ENCODE measurements at regions not wholly inside any gene's neighbourhood (a gene's known extent, or its start where the extent isn't known, plus 50 kb on each side); places are given as distances from the start of the nearest gene placed in this dataset.

DNA sequence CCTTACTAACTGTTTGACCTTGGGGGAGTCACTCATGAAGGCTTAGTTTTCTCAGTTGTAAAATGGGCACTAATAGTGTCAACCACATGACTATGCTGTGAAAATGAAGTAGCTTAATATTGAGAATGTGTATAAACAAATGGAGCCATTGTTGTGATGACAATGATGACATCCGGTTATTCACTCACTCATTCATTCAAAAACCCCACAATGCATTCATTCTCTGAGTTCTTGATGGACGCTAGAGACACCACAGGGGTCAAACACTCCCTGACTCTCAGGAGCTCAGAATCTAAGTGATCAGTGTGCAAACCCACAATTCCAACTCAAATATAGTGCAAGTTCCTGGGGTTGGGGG lies 138.9 kb downstream of the FOXD2 start:
- dilution Hi-C loops (cut with MboI; ENCODE audit: extremely low pct_ligation_motif_present, low sequenced_read_pairs): no loop called here
- Histone ChIP-seq H3K4me2 (ENCODE audit: control insufficient read depth, extremely low read depth, insufficient read depth, low read depth, low read length) (no peak overlapping the region), H3K27me3 (ENCODE audit: control insufficient read depth, extremely low read depth, insufficient read depth, low read length) (no peaks in the 10 kb centered on the region), H3K9me3 (ENCODE audit: control insufficient read depth, low read depth, low read length) (no peaks in the 10 kb centered on the region), H3K9me1 (ENCODE audit: control insufficient read depth, extremely low read depth, insufficient read depth, low read length) (no peaks in the 10 kb centered on the region), H3K36me3 (ENCODE audit: control insufficient read depth in 2 of 2, extremely low read depth in 1 of 2, insufficient read depth in 2 of 2, low read length in 2 of 2) (no peaks in the 10 kb centered on the region), H3K27ac (ENCODE audit: control insufficient read depth, insufficient read depth, low read length) (no peak overlapping the region), H3K4me1 (ENCODE audit: control insufficient read depth, extremely low read depth, insufficient read depth, low read length) (no peaks in the 10 kb centered on the region), H3K79me2 (ENCODE audit: control insufficient read depth, insufficient read depth, low read length) (no peaks in the 10 kb centered on the region), H3K9ac (ENCODE audit: control insufficient read depth, extremely low read depth, insufficient read depth, low read length) (no peak overlapping the region), H4K20me1 (ENCODE audit: control insufficient read depth, extremely low read depth, insufficient read depth, low read length) (no peaks in the 10 kb centered on the region), H3K4me3 (ENCODE audit: control insufficient read depth in 2 of 3, extremely low read depth in 1 of 3, insufficient read depth in 2 of 3, low read depth in 1 of 3, low read length in 3 of 3) (no peak overlapping the region), H2AFZ (ENCODE audit: control insufficient read depth, low read length) (no peak overlapping the region)
- DNase-seq (ENCODE audit: low read depth, low spot score) (no peak), FAIRE-seq (no peak)
- TF ChIP-seq, protein P1, sequence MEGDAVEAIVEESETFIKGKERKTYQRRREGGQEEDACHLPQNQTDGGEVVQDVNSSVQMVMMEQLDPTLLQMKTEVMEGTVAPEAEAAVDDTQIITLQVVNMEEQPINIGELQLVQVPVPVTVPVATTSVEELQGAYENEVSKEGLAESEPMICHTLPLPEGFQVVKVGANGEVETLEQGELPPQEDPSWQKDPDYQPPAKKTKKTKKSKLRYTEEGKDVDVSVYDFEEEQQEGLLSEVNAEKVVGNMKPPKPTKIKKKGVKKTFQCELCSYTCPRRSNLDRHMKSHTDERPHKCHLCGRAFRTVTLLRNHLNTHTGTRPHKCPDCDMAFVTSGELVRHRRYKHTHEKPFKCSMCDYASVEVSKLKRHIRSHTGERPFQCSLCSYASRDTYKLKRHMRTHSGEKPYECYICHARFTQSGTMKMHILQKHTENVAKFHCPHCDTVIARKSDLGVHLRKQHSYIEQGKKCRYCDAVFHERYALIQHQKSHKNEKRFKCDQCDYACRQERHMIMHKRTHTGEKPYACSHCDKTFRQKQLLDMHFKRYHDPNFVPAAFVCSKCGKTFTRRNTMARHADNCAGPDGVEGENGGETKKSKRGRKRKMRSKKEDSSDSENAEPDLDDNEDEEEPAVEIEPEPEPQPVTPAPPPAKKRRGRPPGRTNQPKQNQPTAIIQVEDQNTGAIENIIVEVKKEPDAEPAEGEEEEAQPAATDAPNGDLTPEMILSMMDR (optimal IDR thresholded peaks at IDR 0.05 in 1 of 3, IDR thresholded peaks at IDR 0.05 in 1 of 3, conservative IDR thresholded peaks at IDR 0.05 in 1 of 3; ENCODE audit: extremely low read depth in 1 of 3, insufficient read depth in 2 of 3, low read length in 3 of 3): no peak
- TF ChIP-seq EZH2 (IDR thresholded peaks at IDR 0.05; ENCODE audit: low read length): no peak

DNA sequence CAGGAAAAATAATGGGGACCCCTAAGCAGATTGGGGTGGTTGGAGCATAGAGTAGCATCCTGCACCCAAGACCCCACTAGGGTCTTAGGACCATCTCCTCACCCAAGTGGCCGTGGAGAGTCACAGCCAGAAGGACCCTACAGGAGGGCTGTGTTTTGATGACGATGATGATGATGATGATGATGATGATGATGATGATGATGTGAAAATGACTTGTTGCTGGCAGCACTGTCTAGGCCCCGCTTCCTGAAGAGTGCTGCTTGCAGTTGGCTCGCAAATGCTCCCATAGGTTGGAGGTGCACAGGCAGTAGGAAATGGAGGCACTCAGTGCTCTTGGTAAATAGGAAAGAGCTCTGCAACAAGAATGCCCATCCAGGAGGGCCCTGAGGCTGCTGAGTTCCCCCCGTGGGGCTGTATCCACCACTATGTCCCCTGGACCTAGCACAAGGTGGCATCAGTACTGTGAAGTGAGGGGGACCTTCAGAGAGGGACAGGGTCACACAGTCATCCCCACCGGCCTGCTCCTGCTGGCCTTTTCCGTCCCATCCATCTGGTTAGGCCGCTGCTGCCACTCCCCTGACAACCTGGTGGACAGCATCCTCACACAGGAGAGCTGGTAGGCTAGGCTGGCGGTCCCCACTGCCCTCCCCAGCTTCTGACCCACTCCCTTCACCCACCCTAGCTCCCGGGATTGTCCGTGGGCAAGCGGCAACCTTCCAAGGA lies 139.6 kb downstream of the FOXD2 start:
- Histone ChIP-seq H3K36me3 (ENCODE audit: control insufficient read depth in 2 of 2, extremely low read depth in 1 of 2, insufficient read depth in 2 of 2, low read length in 2 of 2) (no peaks in the 10 kb centered on the region), H3K9me1 (ENCODE audit: control insufficient read depth, extremely low read depth, insufficient read depth, low read length) (no peaks in the 10 kb centered on the region), H4K20me1 (ENCODE audit: control insufficient read depth, extremely low read depth, insufficient read depth, low read length) (no peaks in the 10 kb centered on the region), H3K4me2 (ENCODE audit: control insufficient read depth, extremely low read depth, insufficient read depth, low read depth, low read length) (no peak overlapping the region), H3K27ac (ENCODE audit: control insufficient read depth, insufficient read depth, low read length) (no peak overlapping the region), H2AFZ (ENCODE audit: control insufficient read depth, low read length) (no peak overlapping the region), H3K79me2 (ENCODE audit: control insufficient read depth, insufficient read depth, low read length) (no peaks in the 10 kb centered on the region), H3K9ac (ENCODE audit: control insufficient read depth, extremely low read depth, insufficient read depth, low read length) (no peak overlapping the region), H3K27me3 (ENCODE audit: control insufficient read depth, extremely low read depth, insufficient read depth, low read length) (no peaks in the 10 kb centered on the region), H3K9me3 (ENCODE audit: control insufficient read depth, low read depth, low read length) (no peaks in the 10 kb centered on the region), H3K4me3 (ENCODE audit: control insufficient read depth in 2 of 3, extremely low read depth in 1 of 3, insufficient read depth in 2 of 3, low read depth in 1 of 3, low read length in 3 of 3) (no peak overlapping the region), H3K4me1 (ENCODE audit: control insufficient read depth, extremely low read depth, insufficient read depth, low read length) (no peaks in the 10 kb centered on the region)
- DNase-seq (ENCODE audit: low read depth, low spot score) (no peak), FAIRE-seq (no peak)
- TF ChIP-seq EZH2 (IDR thresholded peaks at IDR 0.05; ENCODE audit: low read length): no peak
- TF ChIP-seq, protein P1 (optimal IDR thresholded peaks at IDR 0.05 in 1 of 3, IDR thresholded peaks at IDR 0.05 in 1 of 3, conservative IDR thresholded peaks at IDR 0.05 in 1 of 3; ENCODE audit: extremely low read depth in 1 of 3, insufficient read depth in 2 of 3, low read length in 3 of 3): no peak
- dilution Hi-C loops (cut with MboI; ENCODE audit: extremely low pct_ligation_motif_present, low sequenced_read_pairs): no loop called here
